Keratinocyte (primary cell): ENCODE measurements at regions not wholly inside any gene's neighbourhood (a gene's known extent, or its start where the extent isn't known, plus 50 kb on each side); places are given as distances from the start of the nearest gene placed in this dataset.

ENCODE experiments used
- DNase-seq: peaks from one replicate; pipeline ENCODE4 v3.0.0-alpha.2; 2011; ENCODE audit warnings: low read depth, missing footprints, low spot score
- FAIRE-seq: peaks from 2 replicates; lab custom pipeline; 2011; peaks lifted over from hg19 to GRCh38; lab: Jason Lieb, UNC
- H2AFZ ChIP-seq: 2 replicates; pipeline ENCODE4 v1.6.0; 2012; ENCODE audit warnings: low read length, control low read depth, inconsistent platforms; ENCODE audit not compliant: control insufficient read depth
- H3K27ac ChIP-seq: 2 replicates; pipeline ENCODE4 v1.5.1; 2011; ENCODE audit warnings: low read length; ENCODE audit not compliant: control insufficient read depth, insufficient read depth
- H3K27me3 ChIP-seq: 3 replicates; pipeline ENCODE4 v1.6.0; 2011; ENCODE audit warnings: low read length; ENCODE audit not compliant: control insufficient read depth, insufficient read depth; ENCODE audit errors: extremely low read depth
- H3K36me3 ChIP-seq, 2 experiments: 2 replicates in 1 of 2; 3 replicates in 1 of 2; pipeline ENCODE4 v1.5.1; 2011; ENCODE audit warnings: low read length in 2 of 2, mild to moderate bottlenecking in 1 of 2; ENCODE audit not compliant: control insufficient read depth in 2 of 2, insufficient read depth in 2 of 2; ENCODE audit errors: extremely low read depth in 1 of 2
- H3K4me1 ChIP-seq: 3 replicates; pipeline ENCODE4 v1.5.1; 2011; ENCODE audit warnings: low read length; ENCODE audit not compliant: control insufficient read depth, insufficient read depth; ENCODE audit errors: extremely low read depth
- H3K4me2 ChIP-seq: 3 replicates; pipeline ENCODE4 v1.6.0; 2011; ENCODE audit warnings: low read depth, low read length; ENCODE audit not compliant: control insufficient read depth, insufficient read depth; ENCODE audit errors: extremely low read depth
- H3K4me3 ChIP-seq, 3 experiments: fragments of 200-600 bp in 1 of 3; sonication (generic) in 1 of 3; 2 replicates in 2 of 3; 3 replicates in 1 of 3; pipeline ENCODE4 v1.5.1; 2011 to 2016; ENCODE audit warnings: low read length in 3 of 3, mild to moderate bottlenecking in 3 of 3, control low read depth in 2 of 3, inconsistent platforms in 1 of 3, low read depth in 1 of 3, mixed read lengths in 1 of 3, mixed run types in 1 of 3, moderate library complexity in 1 of 3; ENCODE audit not compliant: control insufficient read depth in 2 of 3, insufficient read depth in 2 of 3; ENCODE audit errors: extremely low read depth in 1 of 3
- H3K79me2 ChIP-seq: 2 replicates; pipeline ENCODE4 v1.6.0; 2012; ENCODE audit warnings: low read length; ENCODE audit not compliant: control insufficient read depth, insufficient read depth
- H3K9ac ChIP-seq: 3 replicates; pipeline ENCODE4 v1.6.0; 2011; ENCODE audit warnings: low read length; ENCODE audit not compliant: control insufficient read depth, insufficient read depth; ENCODE audit errors: extremely low read depth
- H3K9me1 ChIP-seq: 3 replicates; pipeline ENCODE4 v1.6.0; 2011; ENCODE audit warnings: low read length; ENCODE audit not compliant: control insufficient read depth, insufficient read depth; ENCODE audit errors: extremely low read depth
- H3K9me3 ChIP-seq: 2 replicates; pipeline ENCODE4 v1.5.1; 2012; ENCODE audit warnings: low read depth, low read length; ENCODE audit not compliant: control insufficient read depth
- H4K20me1 ChIP-seq: 3 replicates; pipeline ENCODE4 v1.6.0; 2011; ENCODE audit warnings: low read length; ENCODE audit not compliant: control insufficient read depth, insufficient read depth; ENCODE audit errors: extremely low read depth
- EZH2 ChIP-seq: IDR thresholded peaks from one replicate; pipeline ENCODE4 v1.6.1; 2012; ENCODE audit warnings: inconsistent platforms, mild to moderate bottlenecking, low read length, moderate library complexity
- dilution Hi-C: fragments of 300-500 bp; cut with MboI; formaldehyde crosslinking; loops from one replicate; pipeline ENCODE4 v1.7.0; 2020; ENCODE audit warnings: low sequenced_read_pairs; ENCODE audit not compliant: extremely low pct_ligation_motif_present
- TF ChIP-seq, protein P1 (sequence below), 3 experiments: IDR thresholded peaks in 1 of 3; conservative IDR thresholded peaks in 1 of 3; optimal IDR thresholded peaks in 1 of 3; 2 replicates in 2 of 3; 3 replicates in 1 of 3; pipeline versions ENCODE3 to v1.5.1; 2011; ENCODE audit warnings: low read length in 3 of 3, mild to moderate bottlenecking in 3 of 3, moderate library complexity in 2 of 3, control low read depth in 1 of 3, inconsistent platforms in 1 of 3; ENCODE audit not compliant: insufficient read depth in 2 of 3; ENCODE audit errors: extremely low read depth in 1 of 3

DNA sequence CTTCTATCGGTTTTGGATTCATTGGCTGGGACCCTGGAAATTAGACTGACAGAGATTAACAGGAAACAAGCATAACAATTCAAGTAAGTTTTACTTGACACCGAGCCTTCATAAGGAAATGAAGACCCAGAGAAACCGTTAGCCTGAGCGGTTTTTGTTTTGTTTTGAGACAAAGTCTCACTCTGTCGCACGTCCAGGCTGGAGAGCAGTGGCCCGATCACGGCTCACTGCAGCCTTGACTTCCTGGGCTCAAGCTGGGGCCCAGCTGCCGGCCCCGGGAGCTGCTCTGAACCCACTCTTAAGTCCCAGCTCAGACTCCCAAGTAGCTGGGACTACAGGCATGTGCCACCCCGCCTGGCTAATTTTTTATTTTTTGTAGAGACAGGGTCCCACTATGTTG lies 321.3 kb downstream of the SEC14L1 start:
- FAIRE-seq, result no peak

DNA sequence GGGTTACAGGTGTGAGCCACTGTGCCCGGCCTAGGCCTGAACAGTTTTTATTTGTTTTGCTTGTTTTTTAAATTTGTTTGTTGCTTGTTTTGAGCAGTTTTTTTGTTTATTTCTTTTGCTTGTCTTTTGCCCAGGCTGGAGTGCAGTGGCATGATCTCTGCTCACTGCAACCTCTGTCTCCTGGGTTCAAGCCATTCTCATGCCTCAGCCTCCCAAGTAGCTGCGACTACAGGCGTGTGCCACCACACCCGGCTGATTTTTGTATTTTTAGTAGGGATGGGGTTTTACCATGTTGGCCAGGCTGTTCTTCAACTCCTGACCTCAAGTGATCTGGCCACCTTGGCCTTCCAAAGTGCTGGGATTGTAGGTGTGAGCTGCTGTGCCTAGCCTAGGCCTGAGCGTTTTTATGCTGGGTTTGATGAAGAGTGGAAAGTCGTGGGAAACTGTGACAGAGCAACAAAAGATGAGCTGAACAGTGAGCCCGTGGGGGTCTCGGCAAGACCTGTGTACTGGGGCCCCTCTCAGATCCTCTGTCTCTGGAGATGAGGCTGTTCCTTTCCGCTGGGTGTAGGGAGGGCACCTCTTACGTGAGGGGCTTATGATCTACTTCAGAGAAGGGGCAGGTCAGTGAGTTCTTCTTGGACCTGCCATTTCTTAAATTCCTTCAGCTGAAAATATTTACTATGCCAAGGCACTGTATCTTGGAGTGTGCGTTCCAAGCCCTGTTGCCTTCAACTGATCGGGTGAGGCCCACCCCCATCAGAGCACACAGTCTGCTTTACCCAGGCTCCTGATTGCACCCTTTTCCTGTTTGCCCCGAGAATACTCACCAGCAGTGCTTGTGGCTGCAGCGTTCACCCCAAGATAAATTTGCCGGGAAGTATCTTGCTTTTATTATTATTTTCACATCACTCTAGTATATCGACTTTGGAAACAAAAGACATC lies 322.1 kb downstream of the SEC14L1 start:
- Histone ChIP-seq H3K27me3 (no peaks in the 10 kb centered on the region), H3K27ac (no peak overlapping the region), H3K4me2 (no peak overlapping the region), H3K9me3 (no peaks in the 10 kb centered on the region), H3K4me1 (peaks cover 14% of the 10 kb centered on the region), H3K4me3 (no peak overlapping the region), H4K20me1 (peaks cover 8% of the 10 kb centered on the region), H2AFZ (no peak overlapping the region), H3K36me3 (peaks cover 6 to 10% of the 10 kb centered on the region in 2 experiments), H3K79me2 (peaks cover 79% of the 10 kb centered on the region), H3K9me1 (peaks cover 2% of the 10 kb centered on the region), H3K9ac (no peak overlapping the region)
- FAIRE-seq, result no peak
- dilution Hi-C loops, result no loop called here
- no peak for TF ChIP-seq EZH2
- no peak for DNase-seq

More for the DNA sequence above, 321.3 kb downstream of the SEC14L1 start:
- no peaks in the 10 kb centered on the region for H3K9me3 ChIP-seq
- TF ChIP-seq, protein P1, sequence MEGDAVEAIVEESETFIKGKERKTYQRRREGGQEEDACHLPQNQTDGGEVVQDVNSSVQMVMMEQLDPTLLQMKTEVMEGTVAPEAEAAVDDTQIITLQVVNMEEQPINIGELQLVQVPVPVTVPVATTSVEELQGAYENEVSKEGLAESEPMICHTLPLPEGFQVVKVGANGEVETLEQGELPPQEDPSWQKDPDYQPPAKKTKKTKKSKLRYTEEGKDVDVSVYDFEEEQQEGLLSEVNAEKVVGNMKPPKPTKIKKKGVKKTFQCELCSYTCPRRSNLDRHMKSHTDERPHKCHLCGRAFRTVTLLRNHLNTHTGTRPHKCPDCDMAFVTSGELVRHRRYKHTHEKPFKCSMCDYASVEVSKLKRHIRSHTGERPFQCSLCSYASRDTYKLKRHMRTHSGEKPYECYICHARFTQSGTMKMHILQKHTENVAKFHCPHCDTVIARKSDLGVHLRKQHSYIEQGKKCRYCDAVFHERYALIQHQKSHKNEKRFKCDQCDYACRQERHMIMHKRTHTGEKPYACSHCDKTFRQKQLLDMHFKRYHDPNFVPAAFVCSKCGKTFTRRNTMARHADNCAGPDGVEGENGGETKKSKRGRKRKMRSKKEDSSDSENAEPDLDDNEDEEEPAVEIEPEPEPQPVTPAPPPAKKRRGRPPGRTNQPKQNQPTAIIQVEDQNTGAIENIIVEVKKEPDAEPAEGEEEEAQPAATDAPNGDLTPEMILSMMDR (optimal IDR thresholded peaks at IDR 0.05 in 1 of 3, IDR thresholded peaks at IDR 0.05 in 1 of 3, conservative IDR thresholded peaks at IDR 0.05 in 1 of 3; ENCODE audit: extremely low read depth in 1 of 3, insufficient read depth in 2 of 3, low read length in 3 of 3), result no peak
- TF ChIP-seq EZH2, result no peak
- no peak for DNase-seq
- no peak overlapping the region for H3K4me3 ChIP-seq
- H3K79me2 ChIP-seq, result peaks cover 80% of the 10 kb centered on the region
- H3K9me1 ChIP-seq, result peaks cover 2% of the 10 kb centered on the region
- H3K27ac ChIP-seq, result no peak overlapping the region
- dilution Hi-C loops, result no loop called here
- H3K27me3 ChIP-seq, result no peaks in the 10 kb centered on the region
- peaks cover 14% of the 10 kb centered on the region for H3K4me1 ChIP-seq
- H3K36me3 ChIP-seq, result peaks cover 6 to 7% of the 10 kb centered on the region in 2 experiments
- no peak overlapping the region for H3K4me2 ChIP-seq
- H2AFZ ChIP-seq, result no peak overlapping the region
- H3K9ac ChIP-seq, result no peak overlapping the region
- H4K20me1 ChIP-seq, result peaks cover 8% of the 10 kb centered on the region
